HG03575 (cell line): ENCODE measurements at regions not wholly inside any gene's neighbourhood (a gene's known extent, or its start where the extent isn't known, plus 50 kb on each side); places are given as distances from the start of the nearest gene placed in this dataset.

Experiments used
- ATAC-seq: cut with Tn5 transposase; IDR thresholded peaks from one replicate; pipeline ENCODE4 v1.9.1; 2021; ENCODE audit not compliant: unreplicated experiment, insufficient number of reproducible peaks, low FRiP score; ENCODE audit errors: extremely low read depth

DNA sequence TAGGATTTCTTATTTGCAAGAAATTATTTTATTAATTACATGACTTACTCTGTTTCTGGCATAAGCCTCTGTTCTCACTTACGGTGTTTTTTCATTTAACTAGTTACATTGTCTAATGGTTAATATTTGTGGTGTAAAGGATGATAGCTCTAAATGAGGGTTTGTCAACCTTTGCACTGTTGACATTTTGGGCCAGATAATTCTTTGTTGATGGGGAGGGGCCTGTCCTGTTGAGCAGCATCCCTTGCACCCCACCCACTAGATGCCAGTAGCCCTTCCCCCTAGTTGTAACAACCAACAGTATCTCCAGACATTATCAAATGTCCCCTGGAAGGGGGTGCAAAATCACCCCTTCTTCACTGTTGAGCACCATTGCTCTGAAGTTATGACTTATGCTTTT is 83.6 kb upstream of the SLC44A3 start:
- ATAC-seq: no peak

DNA sequence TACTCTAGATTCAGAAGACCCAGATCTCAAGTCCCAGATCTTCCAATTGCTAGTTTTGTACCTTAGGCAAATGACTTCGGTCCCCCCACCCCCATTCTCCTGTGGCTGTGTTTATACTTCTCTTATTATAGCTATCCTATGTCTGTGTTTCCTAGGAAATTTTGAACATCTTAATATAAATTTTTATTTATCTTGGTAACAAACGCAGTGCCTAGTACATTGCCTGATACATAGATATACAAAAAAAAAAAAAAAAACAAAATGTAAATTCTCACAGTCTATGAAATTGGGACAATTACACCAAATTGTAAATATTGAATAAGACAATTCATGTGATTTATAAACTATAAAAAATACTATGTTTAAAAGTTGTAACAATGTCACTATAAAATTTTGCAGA is 84.1 kb upstream of the SLC44A3 start:
- no peak for ATAC-seq

DNA sequence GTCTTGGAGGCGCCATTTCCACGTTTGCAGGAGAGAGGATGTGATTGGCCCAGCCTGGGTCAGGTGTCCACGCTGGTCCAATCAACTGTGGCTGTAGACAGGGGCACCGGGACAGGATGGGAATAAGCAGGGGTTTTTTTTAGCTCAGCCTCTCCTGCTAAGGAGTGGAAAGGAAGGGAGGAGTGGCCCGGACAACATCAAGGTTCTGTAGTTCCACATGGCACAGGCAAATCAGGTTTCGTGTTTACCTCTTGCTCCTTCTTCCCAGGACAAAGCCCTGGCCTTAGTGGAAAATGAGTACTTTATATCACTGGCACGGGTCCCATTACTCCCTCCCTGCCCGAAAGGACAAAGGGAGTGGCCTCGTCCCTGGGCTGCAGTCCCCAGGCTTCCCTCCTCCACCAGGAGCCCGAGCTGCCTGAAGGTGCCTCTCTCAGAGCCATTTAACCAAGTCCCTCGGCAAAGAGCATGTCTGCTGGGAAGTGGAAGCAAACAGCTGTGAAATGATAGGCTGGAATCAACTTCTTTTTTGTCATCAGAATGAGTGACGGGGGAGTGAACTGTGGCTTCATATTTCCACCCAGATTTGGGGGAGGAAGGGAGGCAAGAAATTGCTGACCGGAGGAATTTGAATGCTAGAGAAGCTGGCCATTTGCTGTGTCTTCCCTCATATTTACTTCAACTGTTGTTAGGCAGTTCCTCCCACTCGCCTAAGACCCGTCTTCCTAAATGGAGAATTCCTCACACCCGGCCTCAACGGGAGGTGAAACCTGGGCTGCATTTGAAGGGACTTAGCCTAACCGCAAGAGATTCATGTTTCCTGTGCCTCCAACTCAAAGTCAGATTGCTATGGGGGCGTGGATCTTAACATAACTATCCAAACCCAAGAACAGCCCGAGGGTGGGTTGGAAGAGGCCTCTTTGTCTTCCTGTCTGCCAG is 84.9 kb upstream of the SLC44A3 start:
- no peak for ATAC-seq

DNA sequence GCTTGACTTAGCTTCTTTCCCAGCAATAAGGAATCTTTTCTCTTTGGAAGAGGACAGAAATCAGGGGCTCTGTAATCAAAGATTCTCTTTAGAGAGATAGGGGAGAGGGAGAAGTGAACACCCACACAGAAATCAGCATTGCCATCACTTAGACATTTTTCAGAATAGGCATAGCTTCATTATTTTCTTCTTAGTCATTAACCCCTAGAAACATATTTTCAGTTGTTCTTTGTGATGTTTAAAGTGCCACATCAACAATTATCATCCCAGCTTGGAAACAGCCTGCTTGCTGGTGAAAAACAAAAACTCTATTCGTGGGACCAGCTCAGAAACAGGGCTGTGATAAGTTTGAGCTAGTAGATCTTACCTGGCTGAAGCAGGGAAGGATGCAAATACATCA is 88.3 kb upstream of the SLC44A3 start:
- ATAC-seq: no peak

DNA sequence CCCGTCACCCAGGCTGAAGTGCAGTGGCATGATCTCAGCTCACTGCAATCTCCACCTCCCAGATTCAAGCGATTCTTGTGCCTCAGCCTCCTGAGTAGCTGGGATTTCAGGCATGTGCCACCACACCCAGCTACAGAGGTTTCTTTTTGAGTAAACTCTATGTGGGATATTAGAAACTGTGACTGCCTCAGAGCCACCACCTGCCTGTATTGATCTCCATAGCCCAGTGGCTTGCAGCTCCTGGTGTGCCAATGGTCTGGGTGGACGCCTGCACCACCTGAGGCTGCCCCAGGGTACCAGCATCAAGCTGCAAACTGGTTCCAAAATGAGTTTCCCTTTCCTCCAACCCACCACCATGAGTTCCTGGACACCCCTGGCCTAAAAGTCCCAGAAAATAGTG is 89.7 kb upstream of the SLC44A3 start:
- no peak for ATAC-seq

DNA sequence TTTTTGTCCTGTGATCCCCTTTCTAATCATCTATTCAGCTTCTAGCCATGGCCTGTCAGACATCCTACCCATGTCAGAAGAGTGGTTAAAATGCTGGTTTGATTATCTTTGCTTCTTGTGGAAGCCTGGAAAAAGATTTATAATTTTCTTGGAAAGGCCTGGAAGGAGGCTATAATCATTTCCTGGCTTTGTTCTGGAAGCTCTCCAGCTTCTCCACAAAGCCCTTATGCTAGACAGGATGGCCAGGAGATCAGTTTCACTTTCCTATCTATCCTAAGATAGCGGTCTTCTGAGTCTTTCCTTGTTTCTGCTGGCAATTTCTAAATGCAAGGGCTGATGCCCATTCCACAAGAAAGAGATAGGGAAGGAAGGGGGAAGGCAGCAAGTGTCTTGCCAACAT is 90.9 kb upstream of the SLC44A3 start:
- ATAC-seq: no peak

DNA sequence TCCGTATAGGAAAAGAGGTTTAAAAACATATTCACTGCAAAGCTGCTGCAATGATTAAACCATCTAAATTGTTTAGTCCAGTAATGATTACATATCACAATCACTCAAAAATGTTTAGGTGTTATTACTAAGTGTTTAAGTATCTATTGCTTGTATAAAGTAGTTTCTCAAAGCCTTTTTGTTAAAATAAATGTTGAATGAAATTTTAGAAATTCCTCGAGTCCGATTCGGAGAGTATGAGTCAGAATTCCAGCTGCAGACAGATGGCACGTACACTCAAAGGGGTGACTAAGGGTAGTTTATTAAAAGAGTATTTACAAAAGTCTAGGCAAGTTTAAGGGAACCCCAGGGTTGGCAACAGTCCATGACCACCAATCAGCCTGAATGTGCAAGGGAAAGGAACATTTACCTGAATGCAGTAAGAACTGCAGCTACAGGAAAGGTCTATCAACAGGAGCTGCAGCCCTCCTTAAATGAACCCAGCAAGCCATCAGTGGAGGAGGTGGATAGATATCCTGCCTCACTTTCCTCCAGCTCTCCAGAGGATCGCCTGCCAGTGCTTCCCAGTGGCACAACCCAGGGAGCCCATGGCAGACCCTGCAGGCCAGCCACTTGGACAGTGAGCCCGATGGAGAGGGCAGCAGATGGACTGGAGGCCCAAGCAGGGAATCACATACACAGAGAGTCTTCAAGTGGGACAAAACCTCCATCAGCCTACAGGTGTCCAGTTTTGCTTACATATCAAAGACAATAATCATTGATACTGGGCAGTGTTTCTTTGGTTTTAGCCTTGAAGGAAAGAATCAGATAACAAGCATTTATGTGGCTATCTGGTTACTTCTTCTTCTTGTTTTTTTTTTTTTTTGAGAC is 92.1 kb upstream of the SLC44A3 start:
- no peak for ATAC-seq

DNA sequence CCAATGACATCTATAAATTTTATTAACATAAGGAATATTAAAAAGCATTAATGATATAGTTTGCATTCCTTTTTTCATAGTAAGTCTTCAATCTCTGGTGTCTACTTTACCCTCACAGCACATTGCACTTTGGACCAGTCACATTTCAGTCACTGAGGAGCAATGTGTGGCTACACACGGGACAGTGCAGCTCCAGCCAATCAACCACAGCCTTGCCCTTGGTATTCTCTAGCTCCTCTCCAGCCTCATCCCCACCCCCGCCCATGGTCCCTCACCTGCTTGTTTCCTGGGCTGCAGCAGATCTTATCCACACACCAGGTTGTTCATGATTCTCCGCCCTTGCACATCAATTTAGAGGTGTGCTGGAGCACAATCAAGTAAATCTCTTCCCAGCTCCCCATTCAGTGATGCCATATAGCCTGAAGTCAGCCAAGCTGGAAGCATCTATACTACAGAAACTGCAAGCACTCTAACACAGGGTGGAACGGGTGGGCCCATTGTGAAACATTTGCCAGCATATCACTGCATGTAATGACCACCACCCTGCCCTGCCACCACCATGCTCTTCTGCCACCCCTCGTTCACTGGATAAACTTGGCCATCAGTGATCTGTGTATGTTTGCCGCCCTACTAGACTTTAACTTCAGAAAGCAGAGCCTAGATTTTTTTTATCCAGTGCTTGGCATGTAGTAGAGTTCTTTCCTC is 93.0 kb upstream of the SLC44A3 start:
- no peak for ATAC-seq

DNA sequence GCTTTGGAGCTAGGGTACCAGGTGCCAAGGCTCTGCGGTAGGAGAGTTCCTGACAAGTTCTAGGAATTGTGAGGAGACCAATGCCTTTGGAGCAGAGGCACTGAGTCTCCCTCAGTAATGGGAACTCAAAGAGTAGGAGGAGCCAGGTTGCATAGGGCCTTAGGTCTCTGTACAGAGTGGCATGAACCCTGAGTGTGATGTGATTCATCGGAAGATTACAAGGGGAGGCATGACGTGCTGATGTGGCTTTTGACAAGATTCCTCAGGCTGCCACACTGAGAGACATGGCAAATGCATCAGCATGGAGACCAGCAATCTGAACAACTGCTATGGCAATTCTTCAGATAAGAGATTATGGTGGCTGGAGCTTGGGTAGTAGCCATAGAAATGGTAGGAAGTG is 94.6 kb upstream of the SLC44A3 start:
- no peak for ATAC-seq

DNA sequence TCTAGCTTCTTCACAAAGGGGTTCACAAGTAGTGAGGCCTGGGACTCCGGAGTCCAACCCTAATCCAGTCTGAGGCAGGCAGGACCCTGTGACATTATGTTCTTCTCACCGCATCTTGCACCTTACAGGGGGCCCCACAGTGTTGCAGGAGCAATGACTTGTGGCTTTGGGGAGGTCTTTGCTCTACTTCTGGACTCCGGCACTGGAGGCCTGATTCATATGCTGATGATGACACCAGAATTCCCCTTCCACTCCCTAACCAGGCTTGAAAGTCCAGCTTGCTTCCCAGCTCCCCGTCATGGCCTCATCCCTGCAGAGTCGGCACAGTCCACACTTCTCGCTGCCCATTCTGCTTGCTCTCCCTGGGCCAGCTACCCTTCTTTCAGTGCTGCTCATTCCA is 96.3 kb upstream of the SLC44A3 start:
- ATAC-seq: no peak

DNA sequence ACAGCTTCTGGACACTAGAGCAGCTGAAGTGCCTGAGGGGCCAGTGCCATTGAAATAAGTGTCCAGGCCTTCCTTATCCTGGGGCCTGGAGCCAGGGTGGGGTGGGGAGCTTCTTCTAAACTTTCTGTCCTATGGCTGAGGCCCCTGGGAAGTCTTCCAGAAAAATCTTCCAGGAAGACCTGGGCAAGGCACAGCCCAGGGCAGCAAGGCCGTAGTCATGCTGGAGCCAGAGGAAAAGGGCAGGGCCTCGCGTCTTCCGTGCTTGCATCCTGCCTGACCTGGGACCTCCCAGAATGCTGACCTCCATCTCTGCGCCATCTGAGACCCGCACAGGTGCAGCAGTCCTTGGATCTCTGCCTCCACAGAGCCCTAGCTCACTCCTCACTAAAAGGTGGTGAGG is 96.7 kb upstream of the SLC44A3 start:
- no peak for ATAC-seq

DNA sequence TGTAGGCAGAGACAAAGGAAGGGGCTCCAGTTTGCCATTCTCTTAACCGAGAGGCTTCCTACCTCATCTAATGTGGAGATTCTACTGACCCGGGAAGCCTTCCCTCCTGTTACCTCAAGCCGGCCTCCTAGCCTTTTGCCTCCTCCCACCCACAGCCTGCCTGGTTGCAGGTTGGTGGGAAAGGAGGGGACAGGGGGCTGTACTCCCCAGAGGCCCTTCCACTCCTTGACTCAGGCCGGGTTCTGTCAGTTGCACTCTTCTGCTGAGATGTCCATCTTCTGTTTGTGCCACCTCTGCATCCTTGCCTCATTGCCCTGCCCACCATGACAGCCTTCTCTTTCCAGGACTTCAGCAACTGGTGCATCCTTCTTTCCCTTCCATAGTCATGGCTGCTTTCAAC is 98.0 kb upstream of the SLC44A3 start:
- no peak for ATAC-seq

DNA sequence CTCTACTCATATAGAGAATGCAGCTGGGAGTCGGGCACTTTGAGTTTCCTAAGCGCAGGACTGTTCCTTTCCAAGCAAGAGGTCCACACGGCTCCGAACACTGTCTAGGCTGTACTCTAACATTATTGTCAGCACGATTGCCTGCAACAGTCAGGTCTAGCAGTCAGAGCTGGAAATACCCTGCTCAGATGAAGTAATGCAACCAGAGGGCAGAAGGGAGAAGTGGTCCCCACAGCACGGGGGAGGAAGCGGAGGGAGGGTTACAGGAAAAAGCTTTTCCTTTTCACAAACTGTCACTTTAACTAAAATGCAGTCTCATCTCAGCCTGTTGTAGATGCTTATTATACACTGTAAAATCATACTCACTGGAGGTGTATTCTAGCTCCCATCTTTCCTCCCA is 98.9 kb upstream of the SLC44A3 start:
- no peak for ATAC-seq

DNA sequence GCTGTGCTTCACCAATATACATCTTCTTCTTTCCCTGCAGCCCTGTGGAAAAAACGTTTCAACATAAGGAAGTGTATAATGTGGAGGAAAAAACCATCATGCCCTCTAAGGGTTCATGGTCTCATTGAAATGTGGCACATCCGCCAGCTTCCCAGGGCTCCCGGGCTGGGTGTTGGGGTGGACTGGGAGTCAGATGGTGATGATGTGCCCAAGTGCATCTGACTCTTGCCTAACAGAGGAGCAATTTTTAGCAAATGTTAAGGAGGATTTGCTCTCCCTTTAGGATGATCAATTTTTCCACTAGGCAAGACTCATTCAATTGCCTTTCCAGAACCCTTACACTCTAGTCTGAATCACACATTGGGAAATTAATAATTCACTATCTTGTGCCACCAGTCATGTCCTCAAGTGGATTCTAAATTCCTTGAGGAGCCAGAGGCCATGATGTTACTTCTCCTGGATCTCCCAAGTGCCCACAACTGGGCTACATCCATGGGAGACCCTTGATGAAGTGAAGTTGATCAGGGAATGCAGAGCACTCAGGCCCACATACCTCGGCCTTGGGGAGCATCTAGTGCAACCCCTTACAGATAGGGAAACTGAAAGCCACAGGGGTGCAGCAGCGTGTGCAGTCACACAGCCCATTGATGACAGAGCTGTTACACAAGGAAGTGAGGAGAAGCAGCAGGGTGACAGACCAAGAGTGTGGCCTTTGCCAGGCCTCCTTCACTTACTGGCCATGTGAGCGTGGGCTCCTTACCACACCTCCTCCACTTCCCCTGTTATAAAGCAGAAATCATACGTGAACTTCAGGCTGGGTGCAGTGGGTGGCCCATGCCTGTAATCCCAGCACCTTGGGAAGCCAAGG is 100.0 kb upstream of the SLC44A3 start:
- peak; percentile 98 for ATAC-seq

DNA sequence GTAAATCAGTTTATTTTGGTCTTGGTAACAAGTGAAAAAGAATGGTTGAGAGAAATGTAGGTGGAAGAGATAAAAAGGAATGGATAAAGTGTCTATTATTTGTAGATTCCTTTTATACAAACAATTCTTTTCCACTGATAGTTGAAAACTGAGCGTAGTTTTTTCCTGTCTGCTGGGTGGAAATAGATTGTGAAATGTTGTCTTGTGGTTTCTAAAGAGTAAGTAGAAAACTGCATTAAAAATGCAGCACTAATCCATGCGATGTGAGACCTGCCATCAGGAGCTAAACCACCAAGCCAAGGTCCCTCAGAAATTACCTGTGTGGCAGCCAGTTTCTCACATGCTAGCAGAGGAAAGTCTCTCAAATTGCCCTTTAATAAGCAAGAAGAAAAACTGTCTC is 103.2 kb upstream of the SLC44A3 start:
- ATAC-seq: no peak

DNA sequence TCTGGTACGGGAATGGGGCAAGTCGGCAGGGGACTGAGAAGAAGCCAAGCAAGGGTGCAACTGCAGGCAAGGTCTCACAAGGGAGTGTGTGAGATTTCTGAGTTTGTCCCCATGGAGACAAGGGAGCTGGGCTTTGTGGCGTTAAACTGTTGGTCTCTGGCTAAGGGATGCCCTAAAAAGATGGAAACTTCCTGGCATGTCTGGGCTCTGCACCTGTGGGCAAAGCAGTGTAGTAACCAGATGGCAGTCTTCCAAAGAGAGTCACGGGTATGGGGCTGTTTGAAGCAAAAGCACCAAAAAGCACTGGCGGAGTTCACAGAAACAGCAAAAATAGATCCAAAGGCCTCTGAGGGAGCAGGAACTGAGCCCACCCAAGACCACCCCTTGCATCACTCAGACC is 104.8 kb upstream of the SLC44A3 start:
- no peak for ATAC-seq

DNA sequence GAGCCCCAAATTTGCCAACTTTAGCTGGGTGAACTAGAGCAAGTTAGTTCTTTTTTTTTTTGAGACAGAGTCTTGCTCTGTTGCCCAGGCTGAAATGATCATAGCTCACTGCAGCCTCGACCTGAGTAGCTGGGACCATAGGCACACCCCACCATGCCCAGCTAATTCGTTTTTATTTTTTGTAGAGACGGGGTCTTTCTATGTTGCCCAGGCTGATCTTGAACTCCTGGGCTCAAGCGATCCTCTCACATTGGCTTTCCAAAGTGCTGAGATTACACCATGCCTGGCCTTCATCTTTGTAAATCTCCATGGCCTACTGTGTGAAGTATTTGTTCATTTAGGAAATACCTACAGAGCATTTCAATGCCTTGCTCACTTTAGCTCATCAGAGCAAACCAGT is 105.6 kb upstream of the SLC44A3 start:
- ATAC-seq: no peak

DNA sequence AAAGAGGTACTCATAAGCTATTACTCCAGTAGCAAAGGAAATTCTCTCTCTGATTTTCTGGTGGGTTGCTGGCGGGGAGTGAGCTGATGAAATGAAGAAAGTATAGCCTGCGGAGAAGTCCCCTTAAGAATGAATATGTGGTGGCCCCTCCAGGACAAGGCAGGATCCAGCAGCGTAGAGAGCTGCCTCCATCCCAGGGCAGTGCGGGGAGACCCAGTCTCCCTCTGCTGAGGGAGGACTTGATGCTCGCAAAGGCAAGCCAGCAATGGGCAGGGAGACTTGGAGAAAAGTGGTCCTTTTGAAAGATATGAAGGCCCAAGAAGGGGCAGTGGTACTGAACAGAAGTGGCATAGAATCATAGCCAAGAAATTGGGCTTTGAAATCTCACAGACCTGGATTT is 106.0 kb upstream of the SLC44A3 start:
- ATAC-seq: no peak
